ENCODE measurements at regions not wholly inside any gene's neighbourhood (a gene's known extent, or its start where the extent isn't known, plus 50 kb on each side); places are given as distances from the start of the nearest gene placed in this dataset.

GRCh38 chr10:3852147-3852904 lies 67.3 kb upstream of the KLF6 start:
- peak; percentile 33 for DNase-seq (ENCODE audit: low spot score)

DNA sequence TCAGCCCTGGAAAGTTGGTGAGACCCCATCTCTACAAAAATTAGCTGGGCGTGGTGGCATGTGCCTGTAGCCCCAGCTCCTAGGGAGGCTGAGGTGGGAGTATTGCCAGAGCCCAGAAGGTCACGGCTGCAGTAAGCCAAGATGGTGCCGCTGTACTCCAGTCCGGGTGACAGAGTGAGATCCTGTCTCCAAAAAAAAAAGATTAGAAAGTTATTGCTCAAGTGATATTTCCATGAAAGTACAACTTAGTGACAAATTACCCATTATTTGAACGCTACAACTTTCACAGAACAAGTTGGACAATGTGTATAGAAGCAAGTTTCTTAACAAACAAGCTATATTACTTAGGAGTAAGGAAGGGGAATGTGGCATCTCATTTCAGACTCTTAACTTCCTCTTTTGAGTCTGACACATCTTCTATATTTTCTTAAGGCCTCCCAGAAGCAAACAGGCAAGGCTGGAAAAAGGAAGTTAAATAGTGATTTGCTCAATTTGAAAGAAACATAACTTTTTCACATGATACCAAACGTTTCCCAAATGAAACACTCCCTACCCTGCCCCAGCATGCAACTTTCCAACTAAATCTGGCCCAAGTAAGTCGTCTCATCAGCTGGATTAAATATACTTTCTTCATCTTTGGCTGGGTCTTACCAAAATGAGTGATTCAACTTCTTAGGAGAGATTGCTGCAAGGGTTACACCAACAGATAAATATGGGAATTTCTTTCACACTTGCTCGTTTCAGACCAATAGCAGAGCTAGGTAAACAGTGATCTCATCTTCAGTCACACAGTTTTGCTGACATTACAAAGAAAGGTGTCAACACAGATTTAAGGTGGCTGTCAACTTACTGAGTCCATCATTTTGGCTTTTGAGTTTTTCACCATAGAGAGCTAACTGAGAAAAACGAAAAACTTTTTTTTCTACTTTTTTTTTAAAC lies 66.3 kb upstream of the KLF6 start:
- no peak for DNase-seq (ENCODE audit: low spot score)

DNA sequence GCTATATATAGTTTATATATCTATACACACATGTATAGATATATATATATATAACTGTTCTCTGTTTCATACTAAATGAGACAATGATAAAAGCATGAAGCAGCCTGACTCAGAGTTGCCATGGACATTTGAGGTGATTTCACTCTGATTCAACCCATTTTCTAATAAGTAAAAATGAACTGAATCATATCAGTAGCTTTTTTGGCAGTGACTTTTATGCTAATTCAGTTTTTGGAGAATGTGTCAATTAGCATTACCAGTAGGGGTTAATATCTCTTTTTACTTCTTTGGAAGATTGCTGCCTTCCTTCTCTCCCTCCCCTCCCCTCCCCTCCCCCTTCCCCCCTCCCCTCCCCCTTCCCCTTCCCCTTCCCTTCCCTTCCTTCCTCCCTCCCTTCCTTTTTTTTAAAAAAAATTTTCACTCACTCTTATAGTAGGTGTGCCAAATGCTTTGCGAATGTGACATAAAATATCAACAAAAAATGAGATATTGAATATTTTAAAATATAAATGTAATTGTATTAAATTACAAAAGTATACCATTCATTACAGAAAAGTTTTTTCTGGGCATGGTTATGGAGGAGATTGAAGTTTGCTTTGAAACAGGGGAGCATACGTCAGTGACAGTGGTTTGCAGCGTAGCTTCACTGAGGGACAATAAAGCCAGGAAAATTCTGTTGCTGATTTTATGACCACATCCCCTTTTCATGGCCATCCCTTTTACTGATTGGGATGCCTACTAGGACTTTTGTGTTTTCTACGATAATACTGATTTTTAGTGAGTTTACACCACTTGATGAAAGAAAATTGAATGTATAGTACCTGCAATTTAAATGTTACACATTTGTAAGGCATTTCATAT lies 64.0 kb upstream of the KLF6 start:
- DNase-seq (ENCODE audit: low spot score): no peak

DNA sequence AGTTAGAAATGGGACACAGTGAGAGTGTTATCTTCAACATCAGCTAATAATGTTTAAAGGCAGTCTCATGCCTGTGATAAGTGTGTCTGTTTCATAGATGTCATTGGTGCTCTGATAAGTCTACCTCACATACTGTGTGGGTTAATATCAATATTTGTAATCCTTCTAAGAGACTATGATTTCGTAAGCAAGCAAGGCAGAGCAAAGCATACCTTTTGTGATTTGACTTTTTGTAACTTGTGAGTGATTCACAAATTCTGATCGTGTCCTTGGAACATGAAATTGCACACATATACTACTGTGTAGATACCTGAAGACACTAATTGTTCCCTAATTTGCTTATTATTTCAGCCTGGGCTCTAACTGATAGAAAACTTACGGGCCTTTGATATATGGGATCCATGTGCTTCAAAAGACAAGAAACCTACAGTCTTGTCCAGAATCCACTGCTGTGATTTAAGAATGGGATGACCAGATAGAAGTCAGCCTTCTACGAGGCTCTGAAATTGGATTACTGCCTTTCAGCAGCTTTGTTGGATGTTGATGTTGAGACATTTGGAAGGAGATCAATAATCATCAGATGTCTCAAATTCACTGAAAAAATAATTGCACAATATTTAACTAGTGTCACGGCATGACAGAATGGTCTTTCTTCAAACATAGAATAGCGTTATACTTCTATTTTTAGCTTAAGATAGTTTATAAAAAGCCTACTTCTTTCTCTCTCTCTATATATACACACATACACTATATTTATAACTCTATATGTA lies 63.2 kb upstream of the KLF6 start:
- DNase-seq (ENCODE audit: low spot score): no peak

DNA sequence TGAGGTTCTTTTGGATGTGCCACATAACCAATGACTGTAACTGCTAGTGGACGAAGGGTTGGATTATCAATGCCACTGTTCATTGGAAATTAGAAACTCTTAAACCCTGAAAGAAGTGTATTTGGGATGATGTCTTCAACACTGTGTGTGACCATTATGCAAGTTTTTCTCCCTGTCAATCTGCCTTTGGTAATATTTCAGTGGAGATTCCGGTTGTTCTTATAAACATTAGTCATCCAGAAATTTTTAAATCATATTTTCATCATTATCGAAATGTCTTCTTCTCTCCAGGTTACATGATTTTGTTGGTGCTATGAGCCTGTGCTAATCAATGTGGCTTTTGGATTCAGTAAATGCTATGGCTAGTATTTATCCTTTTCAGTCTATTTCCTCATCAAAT lies 61.7 kb upstream of the KLF6 start:
- DNase-seq (ENCODE audit: low spot score): no peak

- no peak for DNase-seq (ENCODE audit: low spot score)
Observed at GRCh38 chr10:3844491-3845025, 59.5 kb upstream of the KLF6 start.

DNA sequence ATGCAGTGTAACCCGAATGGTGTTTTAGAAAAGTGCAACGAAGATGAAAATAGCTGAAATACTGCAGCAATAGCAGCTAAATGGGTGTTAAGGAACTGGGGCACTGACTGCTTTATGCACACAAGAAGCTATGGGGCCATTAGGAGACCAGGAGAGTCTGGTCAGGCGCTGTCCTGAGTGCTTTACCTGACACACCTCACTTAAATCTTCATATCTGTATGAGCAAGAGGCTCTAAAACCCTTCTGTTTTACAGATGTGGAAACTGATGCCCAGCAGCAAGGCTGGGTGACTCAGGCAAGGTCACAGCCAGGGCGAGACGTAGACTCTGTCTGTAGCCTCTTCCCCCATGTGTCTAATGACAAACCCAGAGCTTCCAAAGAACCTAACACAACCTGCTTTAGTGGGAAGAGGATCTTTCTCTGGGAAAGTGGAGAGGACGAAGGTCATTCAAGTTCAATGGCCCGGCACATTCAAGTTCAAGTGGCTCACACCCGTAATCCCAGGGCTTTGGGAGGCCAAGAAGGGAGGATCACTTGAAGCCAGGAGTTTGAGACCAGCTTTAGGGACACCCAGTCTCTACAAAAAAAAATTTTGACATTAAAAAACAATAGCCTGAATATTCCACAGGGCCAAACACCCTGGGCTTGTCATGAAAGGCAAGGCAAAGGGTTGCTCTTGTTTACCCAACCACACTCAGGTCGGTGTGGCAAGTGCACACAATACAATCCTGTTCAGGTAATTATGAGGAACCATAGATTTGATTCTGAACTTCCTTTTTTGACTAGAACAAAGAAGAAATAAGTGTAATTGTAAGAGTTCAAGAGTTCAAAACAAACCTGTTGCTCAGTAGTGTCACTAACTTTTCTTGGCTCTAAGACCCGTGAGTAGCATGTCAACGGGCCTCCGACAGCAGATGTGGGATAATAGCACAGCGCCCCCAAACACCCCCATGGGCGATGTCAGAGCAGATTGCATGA lies 53.7 kb upstream of the KLF6 start:
- DNase-seq (ENCODE audit: low spot score): no peak

DNA sequence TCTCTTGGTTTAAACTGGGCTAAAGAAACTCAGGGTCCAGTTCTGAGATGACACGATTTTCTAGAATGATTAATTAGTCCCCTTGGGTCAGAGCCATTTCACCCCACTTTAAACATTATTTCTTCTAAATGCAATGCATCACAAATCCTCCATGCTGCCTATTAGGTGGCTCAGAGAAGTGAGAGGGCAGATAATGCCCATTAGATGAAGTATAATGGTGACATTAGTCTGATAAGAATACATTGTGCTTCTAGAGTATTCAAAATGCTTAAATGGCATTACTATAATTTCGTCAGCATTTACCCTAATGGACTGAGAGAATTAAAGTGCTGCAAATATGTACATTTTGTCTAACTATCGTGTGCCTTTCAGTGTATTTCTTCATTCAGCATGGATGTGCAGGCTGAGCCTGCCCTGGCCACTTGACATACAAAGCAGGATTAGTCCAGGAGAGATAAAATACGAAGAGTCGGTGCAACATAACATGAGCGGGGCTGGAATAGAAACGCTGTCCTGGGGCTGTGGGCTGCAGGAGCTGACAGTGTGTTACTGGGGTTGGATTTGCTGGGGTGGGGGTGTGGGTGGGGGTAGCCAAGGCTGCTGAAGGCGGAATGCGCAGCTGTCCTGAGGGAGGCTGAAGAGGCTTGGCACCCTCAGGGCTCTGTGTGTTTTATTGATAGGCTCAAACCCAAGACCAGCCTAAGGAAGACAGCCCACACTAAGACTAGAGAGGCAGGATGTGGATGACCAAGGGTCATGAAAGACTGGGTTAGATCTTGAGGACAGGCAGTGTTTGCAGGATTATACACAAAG lies 52.8 kb upstream of the KLF6 start:
- DNase-seq (ENCODE audit: low spot score): no peak

DNA sequence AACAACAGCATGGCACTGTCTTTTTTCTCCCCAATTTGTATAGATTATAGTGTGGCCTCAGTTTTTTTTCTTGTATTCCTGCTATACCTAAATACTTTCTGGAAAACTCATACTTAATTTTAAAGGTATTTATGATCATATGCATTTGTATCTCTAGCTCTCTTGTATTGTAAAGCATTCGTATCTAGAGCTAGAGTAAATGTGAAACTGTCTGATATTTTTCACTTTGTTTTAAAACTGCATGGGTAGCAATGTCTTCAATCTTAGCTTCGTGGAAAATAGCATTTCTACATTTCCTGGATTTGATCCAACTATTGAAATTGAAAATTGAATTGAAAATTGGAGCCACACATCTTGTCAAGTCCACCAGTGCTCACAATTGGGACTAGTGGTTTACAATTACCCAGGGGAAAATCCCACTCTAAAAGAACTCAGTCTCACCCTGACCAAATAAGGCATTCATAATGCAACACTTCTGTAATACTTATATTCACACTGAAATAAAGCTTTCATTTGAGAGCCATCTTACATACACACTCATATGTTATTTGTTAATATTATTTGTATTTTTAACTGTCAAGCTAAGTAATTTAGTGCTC lies 51.3 kb upstream of the KLF6 start:
- DNase-seq (ENCODE audit: low spot score): no peak

DNA sequence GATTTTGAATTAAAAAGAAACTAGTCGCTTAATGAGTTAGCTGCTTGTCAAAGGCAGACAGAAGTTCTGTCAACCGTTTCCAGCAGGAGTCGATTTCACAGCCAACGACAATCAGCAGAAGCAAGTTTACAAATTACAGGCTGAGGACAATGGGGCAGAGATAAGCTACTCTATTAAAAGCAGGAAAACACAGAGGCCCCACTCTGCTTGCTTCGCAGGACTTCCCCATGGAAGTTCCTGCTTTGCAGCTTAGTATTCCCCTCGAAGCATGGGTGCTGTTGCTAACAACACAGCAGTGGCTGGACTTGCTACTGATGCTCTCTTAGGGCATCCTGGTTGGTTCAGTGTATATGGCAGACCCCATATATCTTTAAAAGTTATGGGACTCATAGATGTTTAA lies 50.8 kb upstream of the KLF6 start:
- no peak for DNase-seq (ENCODE audit: low spot score)

- no peak for DNase-seq (ENCODE audit: low spot score)
Observed at GRCh38 chr10:3834947-3835346, 49.9 kb upstream of the KLF6 start.

Data from hematopoietic multipotent progenitor cell treated with erythropoietin and hydrocortisone succinate and interleukin-3 and kit ligand, for 17 days (in vitro differentiated cells).